ENCODE measurements at regions not wholly inside any gene's neighbourhood (a gene's known extent, or its start where the extent isn't known, plus 50 kb on each side); places are given as distances from the start of the nearest gene placed in this dataset.

- ATAC-seq (ENCODE audit: low read depth) = no peak
- H3K27me3 ChIP-seq (ENCODE audit: control insufficient read depth, insufficient read depth, low read length) = peaks cover 10% of the 10 kb centered on the region
These were observed 60.3 kb upstream of the IGFBP2 start for GRCh38 chr2:216572582-216573578.

More at GRCh38 chr2:216572582-216573578, 60.3 kb upstream of the IGFBP2 start:
- no peak overlapping the region for H3K23ac ChIP-seq (ENCODE audit: low read depth, low read length)
- no peak overlapping the region for H2AFZ ChIP-seq (replicated peaks; ENCODE audit: low read length, poor library complexity)
- no peaks in the 10 kb centered on the region for H4K20me1 ChIP-seq (ENCODE audit: insufficient read depth, low read length)
- peaks cover 1% of the 10 kb centered on the region; the same call in 1 of the 2 replicates for H3K4me1 ChIP-seq (ENCODE audit: control insufficient read depth, insufficient read depth, low read length)
- no TSS peak for BruUV-seq (replicated peaks)
- H3K27ac ChIP-seq (ENCODE audit: insufficient read depth, low read length) = no peak overlapping the region
- DNase-seq = no peak
- H3K4ac ChIP-seq (ENCODE audit: low read depth, low read length) = no peak overlapping the region
- no peak overlapping the region for H3K9ac ChIP-seq (ENCODE audit: low read depth, low read length)
- no peak overlapping the region for H2AK9ac ChIP-seq (replicated peaks; ENCODE audit: low read depth, low read length, poor library complexity)
- in situ Hi-C loops (cut with MboI; ENCODE audit: low sequenced_read_pairs) = no loop called here
- H3K9me3 ChIP-seq (ENCODE audit: control insufficient read depth, insufficient read depth, low read length) = no peaks in the 10 kb centered on the region
- H3K4me2 ChIP-seq (ENCODE audit: low read depth, low read length) = no peak overlapping the region
- ChIA-PET POLR2A (ENCODE audit: unreplicated experiment) (no interaction called here), CTCF (no interaction called here)
- TF ChIP-seq MXI1 (IDR thresholded peaks at IDR 0.05; ENCODE audit: borderline replicate concordance, low read depth, low read length) (no peak), NFE2L2 (IDR thresholded peaks at IDR 0.05; ENCODE audit: low read depth, low read length) (no peak)
- H4K5ac ChIP-seq (ENCODE audit: low read depth, low read length) = no peak overlapping the region
- no peak overlapping the region; the same call in 1 of the 2 replicates for H2AK5ac ChIP-seq (ENCODE audit: low read depth, low read length)
- no peak overlapping the region for H3K56ac ChIP-seq (ENCODE audit: extremely low read depth, insufficient read depth, low read length)
- dilution Hi-C loops (cut with HindIII; ENCODE audit: low sequenced_read_pairs, unreplicated experiment) = no loop called here
- H3K9me1 ChIP-seq (ENCODE audit: insufficient read depth, low read length) = no peaks in the 10 kb centered on the region
- H4K91ac ChIP-seq (ENCODE audit: insufficient read depth, low read depth, low read length) = no peak overlapping the region
- H3K36me3 ChIP-seq (ENCODE audit: control insufficient read depth, insufficient read depth, low read length) = no peaks in the 10 kb centered on the region
- no peaks in the 10 kb centered on the region for H3K79me1 ChIP-seq (ENCODE audit: low read depth in 1 of 2, low read length in 2 of 2)
- H2BK5ac ChIP-seq (ENCODE audit: low read depth, low read length, poor library complexity, severe bottlenecking) = no peak overlapping the region
- H4K8ac ChIP-seq (ENCODE audit: low read depth in 2 of 2, low read length in 2 of 2) = no peak overlapping the region
- no peak overlapping the region for H2BK20ac ChIP-seq (ENCODE audit: low read depth, low read length)
- 54% methylated on average over 2 of the region's 12 CpGs; no CpG with 5 or more reads in 1 of the 2 experiments for WGBS, 2 experiments (ENCODE audit: extremely low coverage in 2 of 2, insufficient read length in 1 of 2)
- intact Hi-C loops (cut with micrococcal nuclease) = no loop called here
- H3K18ac ChIP-seq (ENCODE audit: low read depth, low read length) = no peak overlapping the region
- H2BK15ac ChIP-seq (ENCODE audit: low read depth, low read length) = no peak overlapping the region
- H3K4me3 ChIP-seq (ENCODE audit: insufficient read depth, low read depth, low read length) = no peak overlapping the region
- no peak overlapping the region for H2BK120ac ChIP-seq (ENCODE audit: low read depth, low read length)
- H3K14ac ChIP-seq (replicated peaks; ENCODE audit: low read depth, low read length) = no peak overlapping the region
